DMS153 treated with DMSO at 0.1 percent for 48 hours (cell line): ENCODE measurements at regions not wholly inside any gene's neighbourhood (a gene's known extent, or its start where the extent isn't known, plus 50 kb on each side); places are given as distances from the start of the nearest gene placed in this dataset.

ENCODE experiments used
- DNase-seq: peaks from one replicate; lab custom pipeline; 2025; ENCODE audit not compliant: unreplicated experiment; lab: John Stamatoyannopoulos, UW

- DNase-seq, result no peak
Measured at GRCh38 chr14:54088271-54088670, 131.6 kb upstream of the BMP4 start.

GRCh38 chr14:54090274-54090673 is 133.6 kb upstream of the BMP4 start:
- no peak for DNase-seq

GRCh38 chr14:54094765-54095164 is 138.1 kb upstream of the BMP4 start:
- no peak for DNase-seq

GRCh38 chr14:54098536-54098935 is 141.9 kb upstream of the BMP4 start:
- DNase-seq, result no peak

GRCh38 chr14:54102051-54102456 is 145.4 kb upstream of the BMP4 start:
- DNase-seq, result no peak

GRCh38 chr14:54102530-54102929 is 145.9 kb upstream of the BMP4 start:
- no peak for DNase-seq

GRCh38 chr14:54104601-54105145 is 148.0 kb upstream of the BMP4 start:
- DNase-seq, result no peak

GRCh38 chr14:54105406-54105805 is 148.8 kb upstream of the BMP4 start:
- no peak for DNase-seq

GRCh38 chr14:54105898-54106297 is 149.3 kb upstream of the BMP4 start:
- DNase-seq, result no peak

GRCh38 chr14:54106661-54107377 is 150.2 kb upstream of the BMP4 start:
- DNase-seq, result no peak

GRCh38 chr14:54108481-54109471 is 152.2 kb upstream of the BMP4 start:
- DNase-seq, result no peak

- no peak for DNase-seq
Measured at GRCh38 chr14:54109521-54110120, 153.0 kb upstream of the BMP4 start.

- no peak for DNase-seq
Measured at GRCh38 chr14:54114941-54115340, 158.3 kb upstream of the BMP4 start.

- no peak for DNase-seq
Measured at GRCh38 chr14:54116198-54116885, 159.7 kb upstream of the BMP4 start.

- DNase-seq, result no peak
Measured at GRCh38 chr14:54116972-54117371, 160.3 kb upstream of the BMP4 start.

- DNase-seq, result no peak
Measured at GRCh38 chr14:54117396-54117795, 160.8 kb upstream of the BMP4 start.

- DNase-seq, result no peak
Measured at GRCh38 chr14:54117924-54118323, 161.3 kb upstream of the BMP4 start.

GRCh38 chr14:54120260-54120659 is 163.6 kb upstream of the BMP4 start:
- DNase-seq, result no peak

GRCh38 chr14:54121466-54122027 is 164.9 kb upstream of the BMP4 start:
- no peak for DNase-seq

- no peak for DNase-seq
Measured at GRCh38 chr14:54123841-54124240, 167.2 kb upstream of the BMP4 start.

GRCh38 chr14:54125109-54125508 is 168.5 kb upstream of the BMP4 start:
- no peak for DNase-seq
